Coronary artery (tissue), 2 donors: ENCODE measurements at regions not wholly inside any gene's neighbourhood (a gene's known extent, or its start where the extent isn't known, plus 50 kb on each side); places are given as distances from the start of the nearest gene placed in this dataset.

Experiments used
- DNase-seq: peaks from one replicate; pipeline ENCODE4 v3.0.0-alpha.2; 2017; ENCODE audit warnings: low spot score
- H3K27ac ChIP-seq, 2 donors: fragments of 200-600 bp; sonication (generic); one replicate each; pipeline ENCODE4 v1.5.1; 2016 to 2019
- H3K4me3 ChIP-seq: fragments of 200-600 bp; sonication (generic); 2 replicates; pipeline ENCODE4 v1.5.1; 2016; ENCODE audit warnings: mild to moderate bottlenecking, moderate library complexity
- TF ChIP-seq, protein P1 (sequence below): fragments of 200-600 bp; sonication (generic); IDR thresholded peaks from one replicate; pipeline ENCODE4 v1.5.1; 2019; ENCODE audit warnings: antibody characterized with exemption

GRCh38 chr10:71038091-71038633 is 149.8 kb upstream of the PCBD1 start:
- no peak for DNase-seq
- TF ChIP-seq, protein P1, sequence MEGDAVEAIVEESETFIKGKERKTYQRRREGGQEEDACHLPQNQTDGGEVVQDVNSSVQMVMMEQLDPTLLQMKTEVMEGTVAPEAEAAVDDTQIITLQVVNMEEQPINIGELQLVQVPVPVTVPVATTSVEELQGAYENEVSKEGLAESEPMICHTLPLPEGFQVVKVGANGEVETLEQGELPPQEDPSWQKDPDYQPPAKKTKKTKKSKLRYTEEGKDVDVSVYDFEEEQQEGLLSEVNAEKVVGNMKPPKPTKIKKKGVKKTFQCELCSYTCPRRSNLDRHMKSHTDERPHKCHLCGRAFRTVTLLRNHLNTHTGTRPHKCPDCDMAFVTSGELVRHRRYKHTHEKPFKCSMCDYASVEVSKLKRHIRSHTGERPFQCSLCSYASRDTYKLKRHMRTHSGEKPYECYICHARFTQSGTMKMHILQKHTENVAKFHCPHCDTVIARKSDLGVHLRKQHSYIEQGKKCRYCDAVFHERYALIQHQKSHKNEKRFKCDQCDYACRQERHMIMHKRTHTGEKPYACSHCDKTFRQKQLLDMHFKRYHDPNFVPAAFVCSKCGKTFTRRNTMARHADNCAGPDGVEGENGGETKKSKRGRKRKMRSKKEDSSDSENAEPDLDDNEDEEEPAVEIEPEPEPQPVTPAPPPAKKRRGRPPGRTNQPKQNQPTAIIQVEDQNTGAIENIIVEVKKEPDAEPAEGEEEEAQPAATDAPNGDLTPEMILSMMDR: no peak
- Histone ChIP-seq H3K4me3 (no peak overlapping the region), H3K27ac (no peak overlapping the region)

DNA sequence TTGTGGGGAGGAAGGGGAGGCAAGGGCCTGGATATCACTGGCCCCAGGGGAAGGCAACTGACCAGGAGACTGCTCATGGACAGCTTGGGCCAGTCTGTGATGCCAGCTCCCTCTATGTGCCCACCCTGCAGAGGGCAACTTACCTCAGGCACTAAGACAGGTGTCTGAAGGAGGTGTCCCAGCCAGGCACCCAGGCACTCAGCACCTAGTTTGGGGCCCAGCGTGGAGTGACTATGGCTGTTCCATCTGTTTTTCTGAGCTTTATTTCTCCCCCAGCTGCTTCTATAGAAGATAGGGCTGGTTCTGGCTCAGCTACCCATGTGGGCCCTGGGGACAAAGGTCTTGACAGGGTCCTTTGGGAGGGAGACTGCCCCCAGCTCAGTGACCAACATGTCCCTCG is 150.6 kb upstream of the PCBD1 start:
- Histone ChIP-seq H3K4me3 (no peak overlapping the region), H3K27ac (no peak overlapping the region)
- no peak for DNase-seq
- TF ChIP-seq, protein P1: no peak

DNA sequence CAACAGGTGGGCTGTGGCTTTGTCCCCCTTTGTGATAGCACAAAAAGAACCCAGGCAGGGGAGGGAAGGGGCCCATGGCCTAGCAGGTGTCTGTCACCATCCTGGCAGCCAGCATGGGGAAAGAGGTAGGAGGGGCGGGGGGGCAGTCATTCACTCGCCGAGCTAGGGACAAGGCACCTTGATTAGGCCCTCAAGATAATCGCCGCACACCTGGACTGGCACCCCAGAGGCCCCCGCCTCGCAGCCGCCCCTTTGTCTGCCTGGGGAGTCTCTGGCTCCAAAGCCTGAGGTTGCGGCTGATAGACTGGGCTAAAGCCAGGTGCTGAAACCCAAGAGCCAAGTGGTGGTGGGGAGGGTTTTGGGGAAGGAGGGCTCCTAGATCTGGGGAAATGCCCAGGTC is 151.2 kb upstream of the PCBD1 start:
- no peak overlapping the region for H3K4me3 ChIP-seq
- DNase-seq: no peak
- H3K27ac ChIP-seq: no peak overlapping the region
- TF ChIP-seq, protein P1: no peak

- no peak for DNase-seq
Measured at GRCh38 chr10:71040343-71040742, 152.0 kb upstream of the PCBD1 start.

DNA sequence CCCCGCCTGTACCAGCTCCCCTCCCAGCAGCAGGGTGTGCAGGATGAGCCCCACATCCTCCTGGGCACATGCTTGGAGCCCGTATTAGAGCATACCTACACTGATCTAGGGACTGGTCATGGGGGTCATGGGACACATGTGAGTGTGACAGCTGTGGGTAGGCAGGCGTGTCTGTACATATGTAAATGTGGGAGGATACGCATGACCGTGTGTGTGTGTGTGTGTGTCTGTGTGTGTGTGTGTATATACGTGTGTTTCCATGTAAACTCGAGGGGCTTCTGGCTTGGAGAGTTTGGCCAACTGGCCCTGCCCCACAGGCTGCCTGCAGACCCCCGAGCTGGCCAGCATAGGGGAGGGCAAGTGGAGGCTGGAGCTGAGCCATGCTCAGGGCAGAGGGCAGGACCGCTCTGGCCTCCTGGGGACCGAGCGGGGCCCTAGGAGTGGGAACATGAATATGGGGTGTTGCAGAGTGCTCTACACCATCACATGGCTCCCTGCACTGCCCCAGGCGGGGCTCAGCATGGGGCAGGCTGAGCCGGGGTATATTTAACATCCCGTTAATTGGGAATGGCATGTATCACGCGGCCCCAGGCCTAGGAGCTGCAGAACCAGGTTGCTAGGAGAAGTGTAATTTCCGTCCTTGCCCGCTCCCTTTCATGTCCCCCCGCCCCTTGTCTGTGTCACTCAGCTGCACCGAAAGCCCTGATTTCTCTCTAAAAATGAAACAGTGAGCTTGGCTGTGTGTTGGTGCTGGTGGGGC is 152.7 kb upstream of the PCBD1 start:
- no peak for DNase-seq
- TF ChIP-seq, protein P1: no peak
- no peak overlapping the region for H3K27ac ChIP-seq
- H3K4me3 ChIP-seq: no peak overlapping the region

More at GRCh38 chr10:71040343-71040742, 152.0 kb upstream of the PCBD1 start:
- TF ChIP-seq, protein P1: no peak
- H3K27ac ChIP-seq: no peak overlapping the region
- no peak overlapping the region for H3K4me3 ChIP-seq

DNA sequence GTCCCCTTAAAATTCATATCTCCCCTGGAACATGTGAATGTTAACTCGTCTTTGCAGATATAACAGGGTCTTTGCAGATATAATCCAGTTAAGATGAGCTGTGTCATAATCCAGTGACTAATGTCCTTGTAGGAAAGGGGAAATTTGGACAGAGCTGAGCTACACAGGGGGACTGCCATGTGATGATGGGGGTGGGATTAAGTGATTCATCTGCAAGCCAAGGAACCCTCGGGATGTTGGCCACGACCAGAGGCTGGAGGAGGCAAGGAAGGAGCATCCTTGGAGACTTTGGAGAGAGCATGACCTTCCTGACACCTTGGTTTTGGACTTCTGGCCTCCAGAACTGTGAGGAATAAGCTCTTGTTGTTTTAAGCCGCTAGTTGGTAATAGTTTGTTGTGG is 153.9 kb upstream of the PCBD1 start:
- no peak for DNase-seq
- Histone ChIP-seq H3K4me3 (no peak overlapping the region), H3K27ac (no peak overlapping the region)
- TF ChIP-seq, protein P1: no peak

GRCh38 chr10:71042699-71043098 is 154.3 kb upstream of the PCBD1 start:
- DNase-seq: no peak
- TF ChIP-seq, protein P1: no peak
- Histone ChIP-seq H3K4me3 (no peak overlapping the region), H3K27ac (no peak overlapping the region)
